MCF 10A (cell line): ENCODE measurements at regions not wholly inside any gene's neighbourhood (a gene's known extent, or its start where the extent isn't known, plus 50 kb on each side); places are given as distances from the start of the nearest gene placed in this dataset.

ENCODE experiments used
- BruUV-seq: library from RNA; stranded (reverse); fragments of 400-500 nt; replicated peaks from 2 replicates; lab custom pipeline; 2021; lab: Mats Ljungman, UMichigan
- CTCF ChIA-PET: fragments of 300-600 bp; sonication (Branson Sonifier 250); formaldehyde crosslinking; extraction: SDS; loops from one replicate; lab custom pipeline; 2021; ENCODE audit warnings: antibody characterized with exemption, inconsistent platforms; lab: Yijun Ruan, JAX
- POLR2A ChIA-PET: fragments of 300-600, 350-650 bp; sonication (Branson Sonifier 250); formaldehyde crosslinking; extraction: SDS; loops from one replicate; lab custom pipeline; 2020; ENCODE audit warnings: antibody characterized with exemption, inconsistent platforms; lab: Yijun Ruan, JAX
- DNase-seq: peaks from one replicate; pipeline ENCODE4 v3.0.0-alpha.2; 2018; ENCODE audit not compliant: unreplicated experiment
- H3K27ac Mint-ChIP-seq: one replicate; pipeline ENCODE4 v1.8.0; 2022; ENCODE audit warnings: mild to moderate bottlenecking, low read depth, mixed read lengths; ENCODE audit not compliant: unreplicated experiment
- H3K27me3 Mint-ChIP-seq: one replicate; pipeline ENCODE4 v1.8.0; 2022; ENCODE audit warnings: mixed read lengths; ENCODE audit not compliant: insufficient read depth, unreplicated experiment
- H3K36me3 Mint-ChIP-seq: one replicate; pipeline ENCODE4 v1.8.0; 2022; ENCODE audit warnings: mild to moderate bottlenecking, moderate library complexity, mixed read lengths; ENCODE audit not compliant: insufficient read depth, unreplicated experiment
- H3K4me1 Mint-ChIP-seq: one replicate; pipeline ENCODE4 v1.8.0; 2022; ENCODE audit warnings: mixed read lengths; ENCODE audit not compliant: insufficient read depth, unreplicated experiment
- H3K4me3 Mint-ChIP-seq: one replicate; pipeline ENCODE4 v1.8.0; 2022; ENCODE audit warnings: mild to moderate bottlenecking, moderate library complexity, mixed read lengths; ENCODE audit not compliant: unreplicated experiment
- H3K9me3 Mint-ChIP-seq: one replicate; pipeline ENCODE4 v1.8.0; 2022; ENCODE audit warnings: mixed read lengths; ENCODE audit not compliant: unreplicated experiment
- CTCF ChIP-seq: fragments of 200-600 bp; IDR thresholded peaks from one replicate; pipeline ENCODE4 v1.8.0; 2022; ENCODE audit warnings: antibody characterized with exemption, mild to moderate bottlenecking; ENCODE audit not compliant: unreplicated experiment
- intact Hi-C: fragments of 100-400 bp; cut with micrococcal nuclease; formaldehyde crosslinking; loops from 2 replicates; pipeline ENCODE4 v1.14.1; 2022

DNA sequence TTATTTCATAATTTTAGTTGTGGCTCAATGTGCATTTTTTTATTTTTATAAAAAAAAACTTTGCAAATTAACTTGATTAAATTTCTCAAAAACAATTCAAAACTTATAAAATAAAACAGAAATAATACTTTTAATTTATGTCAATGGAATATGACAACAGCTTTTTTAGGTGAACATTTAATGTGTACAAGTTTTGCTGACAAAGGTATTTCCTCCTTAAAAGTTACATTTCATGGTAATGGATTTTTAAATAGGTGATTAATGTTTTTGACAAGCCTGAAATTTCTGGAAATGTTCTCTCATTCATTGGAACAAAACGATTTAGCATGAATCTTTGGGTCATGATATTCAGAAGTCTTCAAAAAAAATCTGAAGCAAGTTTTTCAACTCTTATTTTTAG lies 1160.0 kb downstream of the HACE1 start:
- Mint-ChIP-seq H3K27ac (no peak overlapping the region), H3K36me3 (no peaks in the 10 kb centered on the region), H3K9me3 (no peaks in the 10 kb centered on the region), H3K4me3 (no peak overlapping the region), H3K27me3 (peaks cover 83% of the 10 kb centered on the region), H3K4me1 (no peaks in the 10 kb centered on the region)
- no peak for TF ChIP-seq CTCF
- ChIA-PET POLR2A (no interaction called here), CTCF (no interaction called here)
- intact Hi-C loops: no loop called here
- BruUV-seq: no TSS peak
- DNase-seq: no peak

- no peak for DNase-seq
These were observed 1172.3 kb downstream of the HACE1 start for GRCh38 chr6:103687430-103687829.

DNA sequence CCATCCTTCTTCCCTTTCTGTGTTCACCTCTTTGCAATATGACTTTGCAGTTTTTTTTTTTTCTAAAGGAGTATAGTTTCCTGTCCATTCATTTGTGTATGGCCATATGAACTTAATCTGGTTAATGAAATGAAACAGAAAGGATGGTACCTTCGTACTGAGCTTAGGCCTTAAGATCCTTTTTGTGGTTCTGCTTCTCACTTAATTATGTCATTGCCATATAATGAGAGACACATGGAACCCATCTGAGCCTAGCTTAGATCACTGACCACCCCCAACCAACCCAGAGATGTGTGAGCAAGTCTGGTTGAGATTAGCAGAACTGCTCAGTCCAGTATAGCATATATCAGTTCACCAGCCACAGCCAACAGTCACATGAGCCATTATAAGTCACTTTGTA lies 1179.6 kb downstream of the HACE1 start:
- ChIA-PET POLR2A (no interaction called here), CTCF (no interaction called here)
- Mint-ChIP-seq H3K36me3 (no peaks in the 10 kb centered on the region), H3K9me3 (no peaks in the 10 kb centered on the region), H3K4me1 (peaks cover 9% of the 10 kb centered on the region), H3K4me3 (no peak overlapping the region), H3K27ac (no peak overlapping the region), H3K27me3 (peaks cover 33% of the 10 kb centered on the region)
- no peak for DNase-seq
- no TSS peak for BruUV-seq
- TF ChIP-seq CTCF: no peak
- intact Hi-C loops: no loop called here

More at GRCh38 chr6:103687430-103687829, 1172.3 kb downstream of the HACE1 start:
- BruUV-seq: no TSS peak
- no peaks in the 10 kb centered on the region for H3K9me3 Mint-ChIP-seq
- CTCF ChIA-PET: no interaction called here
- H3K36me3 Mint-ChIP-seq: no peaks in the 10 kb centered on the region
- POLR2A ChIA-PET: interaction anchor here (0.6 kb wide), 1 partner anchor 1940 kb away, joined by 3 read pairs; no protein-coding TSS in a partner anchor
- TF ChIP-seq CTCF: no peak
- H3K4me1 Mint-ChIP-seq: no peaks in the 10 kb centered on the region
- intact Hi-C loops: no loop called here
- H3K27ac Mint-ChIP-seq: no peak overlapping the region
- no peak overlapping the region for H3K4me3 Mint-ChIP-seq
- peaks cover 93% of the 10 kb centered on the region for H3K27me3 Mint-ChIP-seq

DNA sequence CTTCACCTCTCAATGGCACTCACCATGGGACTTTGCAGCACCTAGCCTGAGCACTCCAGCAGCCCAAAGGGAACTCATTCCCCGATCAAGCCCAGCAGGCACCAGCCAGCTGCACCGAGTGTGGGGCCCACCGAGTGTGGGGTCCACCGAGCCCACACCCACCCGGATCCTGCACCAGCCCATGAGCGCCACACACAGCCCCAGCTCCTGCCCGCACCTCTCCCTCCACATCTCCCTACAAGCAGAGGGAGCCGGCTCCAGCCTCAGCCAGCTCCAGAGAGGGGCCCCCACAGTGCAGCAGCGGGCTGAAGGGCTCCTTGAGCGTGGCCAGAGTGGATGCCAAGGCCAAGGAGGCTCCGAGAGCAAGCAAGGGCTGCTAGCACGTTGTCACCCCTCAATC lies 1182.4 kb downstream of the HACE1 start:
- Mint-ChIP-seq H3K4me3 (no peak overlapping the region), H3K36me3 (no peaks in the 10 kb centered on the region), H3K9me3 (no peaks in the 10 kb centered on the region), H3K27me3 (peaks cover 5% of the 10 kb centered on the region), H3K4me1 (peaks cover 9% of the 10 kb centered on the region), H3K27ac (no peak overlapping the region)
- no TSS peak for BruUV-seq
- DNase-seq: no peak
- no peak for TF ChIP-seq CTCF
- ChIA-PET CTCF (no interaction called here), POLR2A (no interaction called here)
- intact Hi-C loops: loop anchor here (10.0 kb wide), 1 partner anchor 648 kb away; no protein-coding TSS in a partner anchor
